Right forelimb (tissue), 1 donor: ENCODE measurements at regions not wholly inside any gene's neighbourhood (a gene's known extent, or its start where the extent isn't known, plus 50 kb on each side); places are given as distances from the start of the nearest gene placed in this dataset.

ENCODE experiments used
- DNase-seq: peaks from one replicate; pipeline ENCODE4 v3.0.0-alpha.2; 2018

DNA sequence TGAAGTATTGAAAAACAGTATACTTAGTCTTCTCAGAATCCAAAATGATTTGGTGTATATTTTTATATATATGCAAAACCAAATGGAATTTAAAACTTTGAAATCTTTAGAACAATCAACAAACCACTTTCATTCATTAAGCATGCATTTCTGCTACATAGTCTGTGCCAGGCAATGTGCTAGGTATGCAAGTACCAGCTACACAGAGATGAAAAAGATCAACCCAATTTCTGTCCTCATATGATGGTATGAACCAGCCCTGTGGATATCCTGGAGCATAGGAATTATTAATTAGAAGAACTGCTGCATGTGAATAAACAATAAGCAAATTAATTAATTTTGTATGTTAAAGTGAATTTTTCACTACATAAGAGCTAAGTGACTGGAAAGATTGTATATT, 51.2 kb upstream of the RTN4 start:
- DNase-seq = no peak

GRCh38 chr2:55099878-55100820, 49.9 kb upstream of the RTN4 start:
- no peak for DNase-seq
